PFSK-1 (cell line): ENCODE measurements at regions not wholly inside any gene's neighbourhood (a gene's known extent, or its start where the extent isn't known, plus 50 kb on each side); places are given as distances from the start of the nearest gene placed in this dataset.

Experiments used
- FOXP2 ChIP-seq: optimal IDR thresholded peaks from 2 replicates; pipeline ENCODE3; 2011; ENCODE audit warnings: borderline replicate concordance, control low read depth, inconsistent platforms; ENCODE audit not compliant: insufficient read depth; ENCODE audit errors: extremely low read length, extremely low read depth
- POLR2AphosphoS5 ChIP-seq: IDR thresholded peaks from 2 replicates; pipeline ENCODE4 v1.6.1; 2012; ENCODE audit warnings: low read depth, mild to moderate bottlenecking, control low read depth, low read length, moderate library complexity
- SIN3A ChIP-seq: IDR thresholded peaks from 2 replicates; pipeline ENCODE4 v1.6.1; 2012; ENCODE audit warnings: mild to moderate bottlenecking, low read length, moderate library complexity, borderline replicate concordance; ENCODE audit not compliant: insufficient read depth
- TAF1 ChIP-seq: IDR thresholded peaks from 2 replicates; pipeline ENCODE4 v1.6.1; 2012; ENCODE audit warnings: low read length, control low read depth, borderline replicate concordance; ENCODE audit not compliant: insufficient read depth
- TF ChIP-seq, protein P1 (sequence below), 2 experiments: IDR thresholded peaks; 2 replicates each; pipeline versions ENCODE4 v1.6.1 to v1.8.0; 2011 to 2012; ENCODE audit warnings: low read depth in 2 of 2, low read length in 2 of 2, control low read depth in 1 of 2, inconsistent platforms in 1 of 2, mild to moderate bottlenecking in 1 of 2, moderate library complexity in 1 of 2; ENCODE audit not compliant: insufficient read depth in 1 of 2

DNA sequence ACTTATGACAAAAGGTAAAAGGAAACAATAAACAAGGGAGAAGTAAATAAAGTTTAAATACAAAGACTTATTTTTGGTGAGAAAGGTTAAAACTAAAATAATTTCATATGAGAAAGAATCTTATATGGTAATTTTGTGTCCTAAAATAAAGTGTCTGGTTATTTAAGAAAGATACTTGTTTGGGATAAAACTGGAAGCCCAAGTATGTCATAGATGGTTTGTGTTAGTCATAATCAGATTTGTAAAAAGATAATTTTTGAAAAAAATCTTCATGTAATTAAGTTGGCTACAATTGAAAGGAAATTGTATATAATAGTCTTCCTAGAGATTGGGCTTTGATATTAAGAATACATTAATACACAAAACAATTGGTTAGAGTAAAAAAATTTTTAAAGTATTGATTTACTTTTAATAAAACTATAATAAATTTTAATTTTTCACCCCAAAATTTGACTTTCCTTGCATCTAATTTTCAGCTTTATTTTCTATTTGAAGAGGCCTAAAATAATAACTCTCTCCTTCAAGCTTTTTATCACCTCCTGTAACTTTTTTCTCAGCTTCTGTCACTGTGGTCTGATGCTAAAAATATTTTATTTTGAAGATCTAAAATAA is 315.6 kb downstream of the SLITRK5 start:
- TF ChIP-seq, protein P1, sequence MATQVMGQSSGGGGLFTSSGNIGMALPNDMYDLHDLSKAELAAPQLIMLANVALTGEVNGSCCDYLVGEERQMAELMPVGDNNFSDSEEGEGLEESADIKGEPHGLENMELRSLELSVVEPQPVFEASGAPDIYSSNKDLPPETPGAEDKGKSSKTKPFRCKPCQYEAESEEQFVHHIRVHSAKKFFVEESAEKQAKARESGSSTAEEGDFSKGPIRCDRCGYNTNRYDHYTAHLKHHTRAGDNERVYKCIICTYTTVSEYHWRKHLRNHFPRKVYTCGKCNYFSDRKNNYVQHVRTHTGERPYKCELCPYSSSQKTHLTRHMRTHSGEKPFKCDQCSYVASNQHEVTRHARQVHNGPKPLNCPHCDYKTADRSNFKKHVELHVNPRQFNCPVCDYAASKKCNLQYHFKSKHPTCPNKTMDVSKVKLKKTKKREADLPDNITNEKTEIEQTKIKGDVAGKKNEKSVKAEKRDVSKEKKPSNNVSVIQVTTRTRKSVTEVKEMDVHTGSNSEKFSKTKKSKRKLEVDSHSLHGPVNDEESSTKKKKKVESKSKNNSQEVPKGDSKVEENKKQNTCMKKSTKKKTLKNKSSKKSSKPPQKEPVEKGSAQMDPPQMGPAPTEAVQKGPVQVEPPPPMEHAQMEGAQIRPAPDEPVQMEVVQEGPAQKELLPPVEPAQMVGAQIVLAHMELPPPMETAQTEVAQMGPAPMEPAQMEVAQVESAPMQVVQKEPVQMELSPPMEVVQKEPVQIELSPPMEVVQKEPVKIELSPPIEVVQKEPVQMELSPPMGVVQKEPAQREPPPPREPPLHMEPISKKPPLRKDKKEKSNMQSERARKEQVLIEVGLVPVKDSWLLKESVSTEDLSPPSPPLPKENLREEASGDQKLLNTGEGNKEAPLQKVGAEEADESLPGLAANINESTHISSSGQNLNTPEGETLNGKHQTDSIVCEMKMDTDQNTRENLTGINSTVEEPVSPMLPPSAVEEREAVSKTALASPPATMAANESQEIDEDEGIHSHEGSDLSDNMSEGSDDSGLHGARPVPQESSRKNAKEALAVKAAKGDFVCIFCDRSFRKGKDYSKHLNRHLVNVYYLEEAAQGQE (IDR thresholded peaks at IDR 0.05; ENCODE audit: insufficient read depth in 1 of 2, low read depth in 2 of 2, low read length in 2 of 2) = no peak
- TF ChIP-seq POLR2AphosphoS5 (no peak), TAF1 (no peak), SIN3A (no peak), FOXP2 (no peak)

DNA sequence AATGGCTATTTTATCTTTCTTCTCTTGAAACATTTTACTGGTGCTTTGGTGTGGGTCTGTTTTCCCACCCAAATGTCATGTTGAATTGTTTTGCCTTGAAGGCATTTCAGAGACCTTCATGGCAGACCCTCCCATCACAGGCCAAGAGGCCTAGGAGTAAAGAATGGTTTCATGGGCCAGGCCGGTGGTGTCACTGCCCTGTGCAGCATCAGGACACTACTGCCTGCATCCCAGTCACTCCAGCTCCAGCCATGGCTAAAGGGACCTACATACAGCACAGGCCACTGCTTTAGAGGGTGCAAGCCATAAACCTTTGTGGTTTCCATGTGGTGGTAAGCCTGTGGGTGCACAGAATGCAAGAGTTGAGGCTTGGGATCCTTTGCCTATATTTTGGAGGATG is 326.9 kb downstream of the SLITRK5 start:
- TF ChIP-seq SIN3A (no peak), FOXP2 (no peak), TAF1 (no peak), POLR2AphosphoS5 (no peak)
- TF ChIP-seq, protein P1 (IDR thresholded peaks at IDR 0.05; ENCODE audit: insufficient read depth in 1 of 2, low read depth in 2 of 2, low read length in 2 of 2) = no peak

DNA sequence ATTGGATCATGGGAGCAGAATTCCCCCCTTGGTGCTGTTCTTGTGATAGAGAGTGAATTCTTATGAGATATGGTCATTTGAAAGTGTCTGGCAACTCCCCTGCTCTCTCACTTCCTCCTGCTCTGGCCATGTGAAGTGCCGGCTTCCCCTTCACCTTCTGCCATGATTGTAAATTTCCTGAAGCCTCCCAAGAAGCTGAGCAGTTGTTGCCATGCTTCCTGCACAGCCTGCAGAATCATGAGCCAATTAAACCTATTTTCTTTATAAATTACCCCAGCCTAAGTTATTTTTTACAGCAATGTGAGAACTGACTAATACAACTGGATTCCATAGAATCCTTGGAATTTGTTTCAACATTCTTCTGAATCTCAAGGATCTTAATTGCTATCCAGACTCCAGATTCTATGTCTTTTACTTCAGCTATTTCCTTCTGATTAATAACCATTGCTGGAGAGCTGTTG is 328.1 kb downstream of the SLITRK5 start:
- no peak for TF ChIP-seq TAF1
- TF ChIP-seq, protein P1 (IDR thresholded peaks at IDR 0.05; ENCODE audit: insufficient read depth in 1 of 2, low read depth in 2 of 2, low read length in 2 of 2) = no peak
- no peak for TF ChIP-seq SIN3A
- no peak for TF ChIP-seq POLR2AphosphoS5
- no peak for TF ChIP-seq FOXP2

DNA sequence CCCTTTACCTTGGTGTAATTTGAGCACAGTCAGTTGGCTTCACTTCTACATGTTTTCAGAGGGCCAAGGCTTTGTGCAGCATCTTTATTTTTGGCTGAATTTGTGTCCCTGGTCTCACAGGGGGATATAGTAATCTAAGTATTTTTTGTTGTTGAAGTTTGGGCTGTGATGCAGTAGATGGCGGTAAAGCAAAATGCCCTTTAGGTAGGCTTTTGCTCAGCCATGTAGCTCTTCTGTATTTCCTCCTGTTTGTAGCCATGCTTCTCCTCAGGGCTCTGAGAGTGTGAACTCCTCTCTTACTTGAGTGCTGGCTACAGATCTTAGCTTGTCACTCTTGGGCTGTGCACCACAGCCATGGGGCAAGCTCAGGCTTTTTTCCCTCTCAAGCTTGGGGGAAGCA is 328.6 kb downstream of the SLITRK5 start:
- TF ChIP-seq TAF1 (no peak), SIN3A (no peak), FOXP2 (no peak), POLR2AphosphoS5 (no peak)
- TF ChIP-seq, protein P1 (IDR thresholded peaks at IDR 0.05; ENCODE audit: insufficient read depth in 1 of 2, low read depth in 2 of 2, low read length in 2 of 2) = no peak

DNA sequence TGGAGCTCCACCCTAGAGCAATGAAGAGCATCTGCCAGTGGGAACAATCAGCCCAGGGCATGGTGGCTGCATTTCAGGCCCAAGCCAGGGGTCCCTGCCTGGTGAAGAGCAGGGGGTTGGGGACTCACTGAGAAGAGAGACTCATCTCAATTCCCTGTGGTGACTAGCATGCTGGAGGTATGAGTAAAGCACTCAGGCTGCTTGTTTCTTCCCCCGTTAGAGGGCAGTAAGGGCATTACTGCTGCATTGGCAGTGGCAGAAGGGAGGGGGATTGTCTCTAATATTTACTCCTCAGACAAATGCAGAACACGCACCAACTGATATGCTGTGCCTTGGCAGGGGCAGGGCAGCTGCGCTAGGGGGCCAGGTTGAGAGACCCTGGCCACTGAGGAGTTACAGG is 329.1 kb downstream of the SLITRK5 start:
- TF ChIP-seq, protein P1 (IDR thresholded peaks at IDR 0.05; ENCODE audit: insufficient read depth in 1 of 2, low read depth in 2 of 2, low read length in 2 of 2) = no peak
- TF ChIP-seq TAF1 = no peak
- no peak for TF ChIP-seq SIN3A
- no peak for TF ChIP-seq POLR2AphosphoS5
- no peak for TF ChIP-seq FOXP2
